ENCODE measurements at regions not wholly inside any gene's neighbourhood (a gene's known extent, or its start where the extent isn't known, plus 50 kb on each side); places are given as distances from the start of the nearest gene placed in this dataset.

DNA sequence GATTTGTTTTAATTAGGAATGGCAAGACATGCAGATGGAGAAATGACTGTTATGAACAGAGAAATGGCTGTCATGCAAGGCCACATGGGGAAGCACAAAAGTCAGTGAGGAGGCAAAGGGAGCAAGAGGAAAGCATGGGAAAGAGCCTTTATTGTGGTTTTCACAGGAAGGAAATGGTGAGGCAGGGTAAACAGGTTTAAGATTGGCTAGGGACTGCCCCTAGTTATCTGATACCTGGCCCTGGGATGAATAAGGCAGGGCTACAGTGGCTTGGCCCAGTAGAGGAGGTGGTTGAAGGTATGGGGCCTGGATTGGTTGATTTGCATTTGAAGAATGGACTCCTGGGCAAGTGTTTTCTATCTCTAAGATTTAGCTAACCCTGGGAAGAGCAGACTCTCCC is 168.7 kb upstream of the CNOT2 start:
- TF ChIP-seq, protein P1, sequence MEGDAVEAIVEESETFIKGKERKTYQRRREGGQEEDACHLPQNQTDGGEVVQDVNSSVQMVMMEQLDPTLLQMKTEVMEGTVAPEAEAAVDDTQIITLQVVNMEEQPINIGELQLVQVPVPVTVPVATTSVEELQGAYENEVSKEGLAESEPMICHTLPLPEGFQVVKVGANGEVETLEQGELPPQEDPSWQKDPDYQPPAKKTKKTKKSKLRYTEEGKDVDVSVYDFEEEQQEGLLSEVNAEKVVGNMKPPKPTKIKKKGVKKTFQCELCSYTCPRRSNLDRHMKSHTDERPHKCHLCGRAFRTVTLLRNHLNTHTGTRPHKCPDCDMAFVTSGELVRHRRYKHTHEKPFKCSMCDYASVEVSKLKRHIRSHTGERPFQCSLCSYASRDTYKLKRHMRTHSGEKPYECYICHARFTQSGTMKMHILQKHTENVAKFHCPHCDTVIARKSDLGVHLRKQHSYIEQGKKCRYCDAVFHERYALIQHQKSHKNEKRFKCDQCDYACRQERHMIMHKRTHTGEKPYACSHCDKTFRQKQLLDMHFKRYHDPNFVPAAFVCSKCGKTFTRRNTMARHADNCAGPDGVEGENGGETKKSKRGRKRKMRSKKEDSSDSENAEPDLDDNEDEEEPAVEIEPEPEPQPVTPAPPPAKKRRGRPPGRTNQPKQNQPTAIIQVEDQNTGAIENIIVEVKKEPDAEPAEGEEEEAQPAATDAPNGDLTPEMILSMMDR (IDR thresholded peaks at IDR 0.05) = no peak
- no peak for TF ChIP-seq POLR2AphosphoS5 (IDR thresholded peaks at IDR 0.05)
- TF ChIP-seq POLR2A (IDR thresholded peaks at IDR 0.05) = no peak

All from prostate gland (tissue), 2 donors.